GM12873 (cell line): ENCODE measurements at regions not wholly inside any gene's neighbourhood (a gene's known extent, or its start where the extent isn't known, plus 50 kb on each side); places are given as distances from the start of the nearest gene placed in this dataset.

Source experiments
- TF ChIP-seq, protein P1 (sequence below): IDR thresholded peaks from 2 replicates; pipeline ENCODE4 v1.5.1; 2012; ENCODE audit warnings: low read depth, mild to moderate bottlenecking, moderate library complexity, low read length, control low read depth; ENCODE audit not compliant: insufficient read depth; ENCODE audit errors: missing control alignments

GRCh38 chr7:131649003-131649541 is 92.6 kb upstream of the PODXL start:
- TF ChIP-seq, protein P1, sequence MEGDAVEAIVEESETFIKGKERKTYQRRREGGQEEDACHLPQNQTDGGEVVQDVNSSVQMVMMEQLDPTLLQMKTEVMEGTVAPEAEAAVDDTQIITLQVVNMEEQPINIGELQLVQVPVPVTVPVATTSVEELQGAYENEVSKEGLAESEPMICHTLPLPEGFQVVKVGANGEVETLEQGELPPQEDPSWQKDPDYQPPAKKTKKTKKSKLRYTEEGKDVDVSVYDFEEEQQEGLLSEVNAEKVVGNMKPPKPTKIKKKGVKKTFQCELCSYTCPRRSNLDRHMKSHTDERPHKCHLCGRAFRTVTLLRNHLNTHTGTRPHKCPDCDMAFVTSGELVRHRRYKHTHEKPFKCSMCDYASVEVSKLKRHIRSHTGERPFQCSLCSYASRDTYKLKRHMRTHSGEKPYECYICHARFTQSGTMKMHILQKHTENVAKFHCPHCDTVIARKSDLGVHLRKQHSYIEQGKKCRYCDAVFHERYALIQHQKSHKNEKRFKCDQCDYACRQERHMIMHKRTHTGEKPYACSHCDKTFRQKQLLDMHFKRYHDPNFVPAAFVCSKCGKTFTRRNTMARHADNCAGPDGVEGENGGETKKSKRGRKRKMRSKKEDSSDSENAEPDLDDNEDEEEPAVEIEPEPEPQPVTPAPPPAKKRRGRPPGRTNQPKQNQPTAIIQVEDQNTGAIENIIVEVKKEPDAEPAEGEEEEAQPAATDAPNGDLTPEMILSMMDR, result no peak

GRCh38 chr7:131648491-131648890 is 92.1 kb upstream of the PODXL start:
- TF ChIP-seq, protein P1, result no peak

DNA sequence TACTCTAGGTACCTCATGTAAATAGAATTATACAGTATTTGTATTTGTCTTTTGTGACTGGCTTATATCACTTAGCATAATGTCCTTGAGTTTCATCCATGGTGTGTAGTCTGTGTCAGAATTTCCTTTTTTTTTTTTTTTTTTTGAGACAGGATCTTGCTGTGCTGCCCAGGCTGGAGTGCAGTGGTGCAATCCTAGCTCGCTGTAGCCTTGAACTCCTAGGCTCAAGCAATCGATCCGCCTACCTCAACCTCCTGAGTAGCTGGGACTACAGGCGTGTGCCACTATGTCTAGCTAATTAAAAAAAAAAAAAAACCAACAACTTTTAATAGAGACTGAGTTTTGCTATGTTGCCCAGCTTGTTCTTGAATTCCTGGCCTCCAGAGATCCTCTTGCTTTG is 89.8 kb upstream of the PODXL start:
- TF ChIP-seq, protein P1, result no peak

DNA sequence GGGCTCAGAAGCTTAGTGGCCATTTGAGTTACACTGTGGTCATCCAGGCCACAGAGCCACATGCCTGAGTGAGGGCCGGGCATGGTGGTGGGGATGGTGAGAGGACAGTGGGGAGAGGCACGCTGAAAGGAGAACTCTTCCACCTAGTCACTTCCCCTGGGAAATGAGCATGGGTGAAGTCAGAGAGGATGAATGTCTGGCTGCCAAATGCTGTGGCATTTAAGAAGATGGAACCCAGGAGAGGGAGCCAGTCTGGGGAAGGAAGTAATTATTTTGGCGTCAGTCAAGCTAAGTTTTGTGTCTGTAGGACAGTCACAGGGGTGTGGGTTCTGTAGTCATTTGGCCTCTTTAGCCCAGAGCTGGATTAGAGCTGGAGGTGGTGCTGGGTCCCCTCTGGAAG is 86.0 kb upstream of the PODXL start:
- TF ChIP-seq, protein P1, result no peak

GRCh38 chr7:131640686-131641085 is 84.3 kb upstream of the PODXL start:
- TF ChIP-seq, protein P1, result no peak

GRCh38 chr7:131638641-131639430 is 82.4 kb upstream of the PODXL start:
- TF ChIP-seq, protein P1, result no peak

GRCh38 chr7:131637859-131638258 is 81.4 kb upstream of the PODXL start:
- TF ChIP-seq, protein P1, result no peak
